B cell (primary cell): ENCODE measurements at regions not wholly inside any gene's neighbourhood (a gene's known extent, or its start where the extent isn't known, plus 50 kb on each side); places are given as distances from the start of the nearest gene placed in this dataset.

Source experiments
- ATAC-seq: fragments of 200-7000 bp; cut with Tn5 transposase; one replicate; pipeline ENCODE4 v1.10.0; 2021; ENCODE audit warnings: low read depth, mild to moderate bottlenecking, moderate number of reproducible peaks, moderate library complexity
- CTCF ChIA-PET: fragments of 350-600 bp; sonication (Branson Sonifier 250); formaldehyde crosslinking; loops from one replicate; lab custom pipeline; 2021; ENCODE audit warnings: antibody characterized with exemption, inconsistent platforms; lab: Charles Lee
- POLR2A ChIA-PET: fragments of 350-600 bp; sonication (Branson Sonifier 250); formaldehyde crosslinking; loops from one replicate; lab custom pipeline; 2021; ENCODE audit warnings: antibody characterized with exemption; lab: Charles Lee
- DNase-seq: peaks from one replicate; pipeline ENCODE4 v3.0.0; 2013
- H2AFZ ChIP-seq: 2 replicates; pipeline ENCODE4 v1.6.1; 2012; ENCODE audit warnings: mild to moderate bottlenecking, low read depth, low read length; ENCODE audit not compliant: insufficient read depth, poor library complexity, severe bottlenecking
- H3K27ac ChIP-seq, 2 donors: 1 replicate in 1 of 2; 2 replicates in 1 of 2; pipeline ENCODE4 v1.5.1; 2012 to 2013; ENCODE audit warnings: low read length in 2 of 2, mild to moderate bottlenecking in 2 of 2, moderate library complexity in 1 of 2
- H3K27me3 ChIP-seq, 4 experiments: fragments of 200-600 bp in 1 of 4; sonication (generic) in 1 of 4; replicated peaks in 1 of 4; 1 replicate in 2 of 4; 2 replicates in 2 of 4; pipeline versions ENCODE4 v1.6.1 to v1.7.0; 2013 to 2016; ENCODE audit warnings: low read length in 3 of 4, mild to moderate bottlenecking in 2 of 4, mixed read lengths in 1 of 4, moderate library complexity in 1 of 4; ENCODE audit not compliant: insufficient read depth in 4 of 4, control insufficient read depth in 3 of 4; ENCODE audit errors: control extremely low read depth in 1 of 4
- H3K36me3 ChIP-seq, 2 experiments: replicated peaks in 1 of 2; 1 replicate in 1 of 2; 2 replicates in 1 of 2; pipeline versions ENCODE4 v1.6.1 to v1.7.1; 2013; ENCODE audit warnings: low read length in 1 of 2; ENCODE audit not compliant: insufficient read depth in 2 of 2, control insufficient read depth in 1 of 2; ENCODE audit errors: control extremely low read depth in 1 of 2, extremely low read depth in 1 of 2
- H3K4me1 ChIP-seq, 2 donors: fragments of 200-600 bp in 1 of 2; sonication (generic) in 1 of 2; 1 replicate in 1 of 2; 2 replicates in 1 of 2; pipeline versions ENCODE4 v1.5.1 to v1.6.1; 2013 to 2017; ENCODE audit warnings: low read length in 2 of 2; ENCODE audit not compliant: control insufficient read depth in 2 of 2, insufficient read depth in 2 of 2
- H3K4me2 ChIP-seq: replicated peaks from 2 replicates; pipeline ENCODE3; 2012; ENCODE audit warnings: mild to moderate bottlenecking, low read depth, low read length; ENCODE audit not compliant: poor library complexity, severe bottlenecking
- H3K4me3 ChIP-seq, 5 experiments: fragments of 200-600 bp in 1 of 5; sonication (generic) in 1 of 5; 1 replicate in 3 of 5; 2 replicates in 2 of 5; pipeline versions ENCODE4 v1.5.1 to v1.7.0; 2011 to 2016; ENCODE audit warnings: low read length in 4 of 5, mild to moderate bottlenecking in 4 of 5, low read depth in 2 of 5, control low read depth in 1 of 5, moderate library complexity in 1 of 5; ENCODE audit not compliant: insufficient read depth in 1 of 5; ENCODE audit errors: control extremely low read depth in 1 of 5, extremely low read depth in 1 of 5
- H3K79me2 ChIP-seq: fragments of 200-600 bp; sonication (generic); one replicate; pipeline ENCODE4 v1.6.0; 2016; ENCODE audit warnings: low read length; ENCODE audit not compliant: control insufficient read depth, insufficient read depth
- H3K9ac ChIP-seq: fragments of 200-600 bp; sonication (generic); 2 replicates; pipeline ENCODE4 v1.6.1; 2017; ENCODE audit warnings: mild to moderate bottlenecking, low read length, moderate library complexity
- H3K9me3 ChIP-seq, 3 donors: one replicate each; pipeline versions ENCODE4 v1.6.1 to v1.7.1; 2013; ENCODE audit warnings: low read length in 2 of 3; ENCODE audit not compliant: control insufficient read depth in 2 of 3, insufficient read depth in 1 of 3; ENCODE audit errors: control extremely low read depth in 1 of 3
- H4K20me1 ChIP-seq: 2 replicates; pipeline ENCODE4 v1.6.0; 2012; ENCODE audit warnings: mild to moderate bottlenecking, low read length; ENCODE audit not compliant: insufficient read depth, control insufficient read depth, poor library complexity, severe bottlenecking
- H3K27ac Mint-ChIP-seq: one replicate; pipeline ENCODE4 v1.8.0; 2021; ENCODE audit warnings: mixed read lengths
- H3K27me3 Mint-ChIP-seq: one replicate; pipeline ENCODE4 v1.8.0; 2021; ENCODE audit warnings: mixed read lengths
- H3K4me1 Mint-ChIP-seq: one replicate; pipeline ENCODE4 v1.8.0; 2021; ENCODE audit warnings: mixed read lengths
- H3K4me3 Mint-ChIP-seq: one replicate; pipeline ENCODE4 v1.8.0; 2021; ENCODE audit warnings: mixed read lengths
- H3K9me3 Mint-ChIP-seq: one replicate; pipeline ENCODE4 v1.8.0; 2022; ENCODE audit warnings: mixed read lengths; ENCODE audit not compliant: insufficient read depth
- CTCF ChIP-seq: fragments of 200-600 bp; IDR thresholded peaks from one replicate; pipeline ENCODE4 v1.8.0; 2022; ENCODE audit warnings: antibody characterized with exemption, mild to moderate bottlenecking
- EZH2 ChIP-seq: IDR thresholded peaks from 2 replicates; pipeline ENCODE4 v1.6.1; 2012; ENCODE audit warnings: borderline replicate concordance, low read depth, mild to moderate bottlenecking, moderate library complexity, low read length; ENCODE audit not compliant: insufficient read depth, poor library complexity, severe bottlenecking
- WGBS: methylation state at CpG from one replicate; pipeline ENCODE4 v1.1.5; 2013; ENCODE audit warnings: missing lambda C conversion rate; ENCODE audit not compliant: insufficient coverage; 5-methylcytosine and 5-hydroxymethylcytosine counted together
- intact Hi-C: fragments of 100-400 bp; cut with micrococcal nuclease; formaldehyde crosslinking; loops from one replicate; pipeline ENCODE4 v1.10.0; 2022

- H3K4me1 Mint-ChIP-seq = peaks cover 44% of the 10 kb centered on the region
- H3K4me3 Mint-ChIP-seq = no peak overlapping the region
- Histone ChIP-seq H3K79me2 (no peaks in the 10 kb centered on the region), H3K9ac (no peak overlapping the region), H2AFZ (no peak overlapping the region), H3K4me2 (no peak overlapping the region), H3K9me3 (no peaks in the 10 kb centered on the region), H3K27me3 (no peaks in the 10 kb centered on the region), H3K36me3 (no peaks in the 10 kb centered on the region), H3K4me3 (no peak overlapping the region), H4K20me1 (no peaks in the 10 kb centered on the region), H3K4me1 (peaks cover 24 to 30% of the 10 kb centered on the region in 2 donors), H3K27ac (no peak overlapping the region)
- WGBS = no CpG with 5 or more reads among the region's 4 CpGs
- intact Hi-C loops = loop anchor here (2.0 to 10.0 kb wide), 2 partner anchors 513 to 1323 kb away; no protein-coding TSS in a partner anchor
- no peaks in the 10 kb centered on the region for H3K27me3 Mint-ChIP-seq
- POLR2A ChIA-PET = interaction anchor here (0.7 kb wide), 1 partner anchor 31 kb away, joined by 7 read pairs; no protein-coding TSS in a partner anchor
- no peak overlapping the region for H3K27ac Mint-ChIP-seq
- ATAC-seq = no peak
- H3K9me3 Mint-ChIP-seq = no peaks in the 10 kb centered on the region
- TF ChIP-seq CTCF (no peak), EZH2 (no peak)
- DNase-seq = no peak
- CTCF ChIA-PET = interaction anchor here (0.8 to 6.2 kb wide), 6 partner anchors 8 to 677 kb away, joined by 3 to 60 read pairs (median 4); partner anchors contain the start of genes CENPL and DARS2
Measured at GRCh38 chr1:173421789-173422188, 55.3 kb upstream of the PRDX6 start.

GRCh38 chr1:173422456-173422976, 54.6 kb upstream of the PRDX6 start:
- Histone ChIP-seq H3K4me2 (no peak overlapping the region), H3K27me3 (no peaks in the 10 kb centered on the region), H3K9me3 (no peaks in the 10 kb centered on the region), H2AFZ (no peak overlapping the region), H4K20me1 (no peaks in the 10 kb centered on the region), H3K27ac (no peak overlapping the region), H3K4me1 (peaks cover 16 to 23% of the 10 kb centered on the region in 2 donors), H3K4me3 (no peak overlapping the region), H3K79me2 (no peaks in the 10 kb centered on the region), H3K9ac (no peak overlapping the region), H3K36me3 (no peaks in the 10 kb centered on the region)
- Mint-ChIP-seq H3K27ac (no peak overlapping the region), H3K9me3 (no peaks in the 10 kb centered on the region), H3K4me3 (no peak overlapping the region), H3K27me3 (no peaks in the 10 kb centered on the region), H3K4me1 (peaks cover 36% of the 10 kb centered on the region)
- POLR2A ChIA-PET = no interaction called here
- ATAC-seq (no peak), DNase-seq (no peak)
- WGBS = 57% methylated on average over 2 of the region's 5 CpGs
- CTCF ChIA-PET = interaction anchor here (1.1 to 6.2 kb wide), 5 partner anchors 7 to 603 kb away, joined by 3 to 60 read pairs (median 5); partner anchors contain the start of genes CENPL and DARS2
- intact Hi-C loops = loop anchor here (10.0 kb wide), 1 partner anchor 512 kb away; no protein-coding TSS in a partner anchor
- TF ChIP-seq EZH2 (no peak), CTCF (no peak)
